22Rv1 (cell line): ENCODE measurements at regions not wholly inside any gene's neighbourhood (a gene's known extent, or its start where the extent isn't known, plus 50 kb on each side); places are given as distances from the start of the nearest gene placed in this dataset.

Source experiments
- H3K27ac ChIP-seq: fragments of 450-650 bp; 2 replicates; pipeline ENCODE4 v1.5.1; 2017
- CTCF ChIP-seq: fragments of 450-650 bp; IDR thresholded peaks from 2 replicates; pipeline ENCODE4 v1.5.1; 2017; ENCODE audit warnings: mild to moderate bottlenecking
- ZFX ChIP-seq: fragments of 450-650 bp; IDR thresholded peaks from 2 replicates; pipeline ENCODE4 v1.6.1; 2017; ENCODE audit warnings: antibody characterized with exemption, borderline replicate concordance

GRCh38 chrX:150199803-150200202 lies 163.3 kb upstream of the MAMLD1 start:
- TF ChIP-seq CTCF = no peak
- TF ChIP-seq ZFX = no peak
- no peak overlapping the region for H3K27ac ChIP-seq

- no peak overlapping the region for H3K27ac ChIP-seq
- TF ChIP-seq ZFX (no peak), CTCF (no peak)
Measured at GRCh38 chrX:150200361-150200760, 162.8 kb upstream of the MAMLD1 start.

- TF ChIP-seq ZFX (no peak), CTCF (no peak)
- H3K27ac ChIP-seq = no peak overlapping the region
Measured at GRCh38 chrX:150200820-150201287, 162.3 kb upstream of the MAMLD1 start.

- TF ChIP-seq ZFX (no peak), CTCF (no peak)
- no peak overlapping the region for H3K27ac ChIP-seq
Measured at GRCh38 chrX:150201391-150201790, 161.7 kb upstream of the MAMLD1 start.

GRCh38 chrX:150201841-150202240 lies 161.3 kb upstream of the MAMLD1 start:
- no peak overlapping the region for H3K27ac ChIP-seq

GRCh38 chrX:150202641-150203247 lies 160.4 kb upstream of the MAMLD1 start:
- no peak overlapping the region for H3K27ac ChIP-seq

More at GRCh38 chrX:150201841-150202240, 161.3 kb upstream of the MAMLD1 start:
- TF ChIP-seq ZFX = no peak
- no peak for TF ChIP-seq CTCF

More at GRCh38 chrX:150202641-150203247, 160.4 kb upstream of the MAMLD1 start:
- no peak for TF ChIP-seq CTCF
- TF ChIP-seq ZFX = no peak
